NCI-H2081 treated with DMSO at 0.1 percent for 48 hours (cell line): ENCODE measurements at regions not wholly inside any gene's neighbourhood (a gene's known extent, or its start where the extent isn't known, plus 50 kb on each side); places are given as distances from the start of the nearest gene placed in this dataset.

Source experiments
- DNase-seq: peaks from one replicate; lab custom pipeline; 2025; lab: John Stamatoyannopoulos, UW

DNA sequence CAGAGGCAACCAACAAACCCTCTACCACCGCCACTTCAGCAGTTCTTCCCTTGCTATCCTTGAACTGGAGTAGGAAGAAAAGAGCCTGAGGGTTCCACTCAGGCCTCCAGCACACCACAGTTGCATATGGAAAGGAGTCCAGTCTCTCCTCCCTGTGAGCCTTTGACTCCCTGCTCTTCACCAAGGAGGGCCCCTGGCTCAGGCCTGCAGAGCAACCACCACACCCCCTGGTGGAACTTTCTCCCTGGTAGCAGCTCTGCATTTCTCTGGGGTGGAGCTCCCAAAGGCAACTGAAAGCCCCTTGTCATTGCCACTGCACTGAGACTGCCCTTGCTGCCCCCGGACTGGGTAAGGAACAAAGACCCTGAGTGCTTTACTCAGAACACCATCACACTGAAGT lies 1021.5 kb upstream of the ADGRL2 start:
- no peak for DNase-seq

- no peak for DNase-seq
These were observed 1022.5 kb upstream of the ADGRL2 start for GRCh38 chr1:80778094-80778840.

- no peak for DNase-seq
These were observed 1024.5 kb upstream of the ADGRL2 start for GRCh38 chr1:80776266-80776665.

- DNase-seq: no peak
These were observed 1031.5 kb upstream of the ADGRL2 start for GRCh38 chr1:80769208-80769750.

DNA sequence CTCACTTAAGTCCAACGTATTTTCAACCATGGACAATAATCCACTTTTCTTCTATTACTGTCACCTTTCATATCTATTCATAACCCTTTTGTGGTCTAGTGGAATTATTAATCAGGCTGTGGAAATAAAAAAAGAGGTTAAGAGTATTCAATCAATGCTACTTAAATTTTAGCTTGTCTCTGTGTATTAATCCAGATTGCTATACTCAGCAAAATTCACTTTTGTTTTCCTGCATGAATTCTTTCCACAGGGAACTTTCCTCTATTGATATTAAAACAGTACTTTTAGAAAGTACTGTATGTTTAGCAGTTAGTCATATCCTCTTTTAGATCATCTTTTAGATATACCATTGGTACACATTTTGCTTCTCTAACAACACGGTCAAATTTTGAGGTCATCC lies 1033.0 kb upstream of the ADGRL2 start:
- DNase-seq: no peak

DNA sequence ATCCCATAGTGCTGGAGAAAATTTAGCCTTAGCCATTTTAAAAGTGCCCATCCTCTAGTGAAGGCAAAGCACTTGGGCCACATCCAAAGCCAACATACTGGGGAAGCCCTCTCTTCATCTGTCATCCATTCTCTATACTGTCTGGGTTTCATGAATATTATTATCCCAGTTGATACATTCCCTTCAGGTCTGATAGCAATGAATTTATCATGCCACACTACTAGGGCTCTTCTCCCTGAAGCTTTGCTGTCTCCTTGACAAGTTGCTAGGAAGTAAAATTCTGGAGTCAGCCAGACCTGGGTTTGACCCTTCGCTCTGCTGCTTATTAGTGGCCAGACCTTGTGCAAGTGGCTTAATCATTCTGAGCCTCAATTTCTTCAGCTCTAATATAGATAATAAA lies 1041.4 kb upstream of the ADGRL2 start:
- no peak for DNase-seq

GRCh38 chr1:80755944-80756343 lies 1044.8 kb upstream of the ADGRL2 start:
- no peak for DNase-seq

DNA sequence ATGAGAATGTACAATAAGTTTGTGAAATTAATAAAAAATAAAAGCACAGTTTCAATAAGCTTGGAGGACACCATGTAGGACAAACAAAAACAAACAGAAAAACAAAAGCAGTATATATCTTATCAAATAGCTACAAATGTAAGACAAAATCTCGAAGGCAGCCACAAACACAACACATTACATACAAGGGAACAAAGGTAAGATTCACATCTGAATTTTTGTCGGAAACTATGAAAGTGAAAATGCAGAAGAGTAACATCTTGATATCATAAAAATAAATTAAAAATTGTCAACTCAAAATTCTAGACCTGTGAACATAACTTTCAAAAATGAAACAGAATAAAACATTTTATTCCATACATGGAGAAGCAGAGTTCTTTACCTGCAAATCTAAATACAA lies 1049.5 kb upstream of the ADGRL2 start:
- DNase-seq: no peak

- DNase-seq: no peak
These were observed 1069.4 kb upstream of the ADGRL2 start for GRCh38 chr1:80731241-80731894.

GRCh38 chr1:80722611-80723010 lies 1078.1 kb upstream of the ADGRL2 start:
- DNase-seq: no peak

DNA sequence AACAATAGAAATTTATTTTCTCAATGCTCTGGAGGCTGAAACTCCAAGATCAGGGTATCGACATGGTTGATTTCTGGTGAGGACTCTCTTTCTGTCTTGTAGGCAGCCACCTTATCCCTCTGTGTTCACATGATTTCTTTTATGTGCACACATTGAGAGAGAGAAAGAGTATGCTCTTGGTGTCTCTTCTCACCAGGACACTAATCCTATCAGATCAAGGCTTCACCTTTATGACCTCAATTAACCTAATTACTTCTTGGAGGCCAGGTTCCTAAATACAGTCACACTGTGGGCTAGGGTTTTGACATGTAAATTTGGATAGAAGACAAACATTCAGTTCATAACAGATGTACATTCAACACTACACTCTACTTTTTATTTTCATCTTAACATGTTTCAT lies 1094.2 kb upstream of the ADGRL2 start:
- DNase-seq: no peak

GRCh38 chr1:80678438-80678837 lies 1122.3 kb upstream of the ADGRL2 start:
- DNase-seq: no peak

- no peak for DNase-seq
These were observed 1125.3 kb upstream of the ADGRL2 start for GRCh38 chr1:80675454-80675853.

- DNase-seq: no peak
These were observed 1126.7 kb upstream of the ADGRL2 start for GRCh38 chr1:80673935-80674597.

GRCh38 chr1:80668372-80668771 lies 1132.4 kb upstream of the ADGRL2 start:
- DNase-seq: no peak

GRCh38 chr1:80666073-80666472 lies 1134.7 kb upstream of the ADGRL2 start:
- no peak for DNase-seq

DNA sequence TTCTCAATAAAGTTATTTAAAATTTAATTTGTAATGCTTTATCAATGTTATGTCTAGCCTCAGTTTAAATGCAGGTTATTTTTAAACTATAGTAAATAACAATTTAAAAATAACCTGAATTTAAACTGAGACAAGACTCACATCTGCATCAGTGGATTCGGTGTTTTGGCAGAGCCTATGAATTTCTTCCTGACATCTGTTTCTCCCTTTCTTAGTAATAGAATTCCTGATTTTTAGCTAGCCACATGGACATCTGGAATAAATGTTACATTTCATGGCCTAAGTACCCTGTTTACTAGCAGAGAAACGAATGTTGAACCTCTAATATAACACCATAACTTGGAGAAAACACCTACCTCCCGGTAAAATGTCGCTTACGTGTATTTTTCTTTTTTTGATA lies 1141.6 kb upstream of the ADGRL2 start:
- no peak for DNase-seq

DNA sequence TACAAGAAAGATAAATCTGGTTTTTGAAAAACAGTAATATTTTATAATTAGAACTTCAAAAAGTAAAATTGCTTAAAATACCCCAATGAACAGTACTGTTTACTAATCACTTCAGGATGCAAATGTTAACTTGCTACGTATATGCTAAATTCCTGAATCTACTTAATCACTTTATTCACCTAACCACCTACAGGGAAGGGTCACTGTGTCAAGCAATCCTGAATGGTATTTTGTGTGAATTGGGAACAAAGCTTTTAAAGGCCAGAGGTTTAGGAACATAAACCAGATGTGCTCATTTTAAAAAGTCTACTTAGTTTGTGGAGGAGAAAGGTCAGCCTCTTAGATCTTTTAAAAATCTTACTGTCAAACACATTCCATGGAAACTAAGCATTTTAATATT lies 1143.0 kb upstream of the ADGRL2 start:
- DNase-seq: no peak

GRCh38 chr1:80657044-80657643 lies 1143.6 kb upstream of the ADGRL2 start:
- no peak for DNase-seq

DNA sequence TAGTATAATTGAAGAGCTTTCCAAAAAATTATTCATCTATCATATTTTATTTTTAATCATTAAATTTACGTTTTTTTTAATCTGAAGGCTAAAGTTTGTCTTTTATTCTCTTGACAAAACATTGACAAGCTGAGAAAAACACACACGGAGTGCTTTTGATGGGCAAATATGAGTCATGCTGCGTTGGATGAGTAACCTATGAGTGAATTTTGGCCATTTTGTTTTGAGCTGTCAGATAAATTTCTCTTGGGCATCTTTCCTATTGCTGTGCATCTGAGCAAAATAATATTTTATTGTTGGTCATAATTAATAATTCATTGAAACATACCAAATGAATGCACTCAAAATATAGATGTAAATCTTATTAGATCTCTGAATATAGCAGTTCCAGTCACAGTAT lies 1144.1 kb upstream of the ADGRL2 start:
- DNase-seq: no peak

DNA sequence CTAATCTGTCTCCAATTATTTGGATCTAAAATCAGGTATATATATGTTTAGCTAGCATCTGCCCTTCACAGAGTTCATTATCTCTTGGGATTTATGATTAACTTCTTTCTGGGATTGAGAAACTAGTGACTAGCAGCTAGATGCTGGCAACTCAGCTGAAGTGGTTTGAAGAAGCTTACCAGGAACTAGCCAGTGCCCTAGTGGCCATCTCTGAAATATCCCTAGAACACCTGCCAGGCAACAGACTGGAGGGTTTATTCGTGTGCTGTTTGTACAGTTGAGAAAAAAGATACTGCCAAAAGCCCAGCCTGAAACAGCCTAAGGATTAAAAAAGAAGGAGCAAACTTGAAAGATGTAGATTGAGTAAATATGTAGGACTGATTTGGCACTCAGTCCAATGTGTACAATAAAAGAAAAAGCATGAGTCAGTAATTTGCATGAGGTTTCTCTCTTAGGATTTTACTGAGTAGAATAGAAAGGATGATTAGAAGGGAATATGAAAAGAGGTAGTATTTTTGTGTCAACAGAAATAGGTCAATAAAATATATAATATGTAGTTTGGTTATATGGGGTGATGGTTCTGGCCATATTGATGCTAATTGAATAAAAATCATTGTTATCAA lies 1144.6 kb upstream of the ADGRL2 start:
- DNase-seq: no peak

DNA sequence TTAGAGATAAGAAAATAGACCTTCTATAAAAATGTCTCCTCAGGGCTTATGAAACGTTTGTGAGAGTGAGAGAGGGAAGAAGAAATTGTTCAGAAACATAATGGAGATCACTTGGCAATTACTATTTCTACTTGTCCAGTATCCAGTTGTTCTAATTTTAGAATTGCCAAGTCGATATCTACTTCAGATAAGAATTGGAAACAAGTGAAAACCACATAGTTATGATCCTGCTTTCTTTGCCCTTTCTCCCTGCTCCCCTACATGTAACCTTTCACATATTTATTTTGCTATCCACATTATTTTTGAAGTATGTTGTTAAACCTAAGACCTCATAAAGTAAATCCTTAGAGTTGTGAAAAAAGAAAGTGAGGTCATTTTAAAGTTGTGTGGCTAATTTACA lies 1154.7 kb upstream of the ADGRL2 start:
- DNase-seq: no peak
